Vagina (tissue), 2 donors: ENCODE measurements at regions not wholly inside any gene's neighbourhood (a gene's known extent, or its start where the extent isn't known, plus 50 kb on each side); places are given as distances from the start of the nearest gene placed in this dataset.

Source experiments
- CTCF ChIP-seq, 3 experiments: fragments of 450-650 bp in 2 of 3; fragments of 200-600 bp in 1 of 3; sonication (generic) in 1 of 3; IDR thresholded peaks; one replicate each; pipeline ENCODE4 v1.5.1; 2017 to 2019; ENCODE audit warnings: antibody characterized with exemption in 3 of 3, mild to moderate bottlenecking in 2 of 3, moderate library complexity in 2 of 3
- POLR2A ChIP-seq, 2 donors: fragments of 450-650 bp; IDR thresholded peaks; one replicate each; pipeline ENCODE4 v1.6.1; 2017; ENCODE audit warnings: antibody characterized with exemption in 2 of 2, mild to moderate bottlenecking in 2 of 2, moderate library complexity in 2 of 2
- POLR2AphosphoS5 ChIP-seq, 2 donors: sonication (generic); formaldehyde crosslinking; IDR thresholded peaks; one replicate each; pipeline ENCODE4 v1.9.0; 2017; ENCODE audit warnings: antibody characterized with exemption in 2 of 2, mild to moderate bottlenecking in 2 of 2, low read depth in 1 of 2; ENCODE audit not compliant: insufficient read depth in 1 of 2

GRCh38 chr11:76604626-76605241 lies 65.8 kb downstream of the LRRC32 start:
- TF ChIP-seq CTCF (IDR thresholded peaks at IDR 0.05) (no peak), POLR2A (IDR thresholded peaks at IDR 0.05) (no peak), POLR2AphosphoS5 (IDR thresholded peaks at IDR 0.05; ENCODE audit: insufficient read depth in 1 of 2, low read depth in 1 of 2) (no peak)
